ENCODE measurements at regions not wholly inside any gene's neighbourhood (a gene's known extent, or its start where the extent isn't known, plus 50 kb on each side); places are given as distances from the start of the nearest gene placed in this dataset.

GRCh38 chr5:90084342-90084741 is 325.2 kb downstream of the CETN3 start:
- no peak for TF ChIP-seq SPI1 (IDR thresholded peaks at IDR 0.05; ENCODE audit: low read depth, low read length)
- TF ChIP-seq PAX5 (IDR thresholded peaks at IDR 0.05; ENCODE audit: insufficient read depth, low read length, severe bottlenecking), result no peak
- TF ChIP-seq POLR2AphosphoS5 (IDR thresholded peaks at IDR 0.05; ENCODE audit: low read depth, low read length), result no peak
- TF ChIP-seq POLR2A (IDR thresholded peaks at IDR 0.05; ENCODE audit: low read depth, low read length), result no peak
- no peak for TF ChIP-seq TAF1 (IDR thresholded peaks at IDR 0.05; ENCODE audit: low read depth, low read length)
- no peak for TF ChIP-seq POU2F2 (IDR thresholded peaks at IDR 0.05; ENCODE audit: low read depth, low read length)
